GM23248 (cell line): ENCODE measurements at regions not wholly inside any gene's neighbourhood (a gene's known extent, or its start where the extent isn't known, plus 50 kb on each side); places are given as distances from the start of the nearest gene placed in this dataset.
A peak's percentile ranks its signal among the peaks of the same experiment; 100 is the strongest.

ENCODE experiments used
- DNase-seq: peaks from one replicate; pipeline ENCODE4 v3.0.0-alpha.2; 2015
- H2AFZ ChIP-seq: fragments of 200-600 bp; sonication (generic); 2 replicates; pipeline ENCODE4 v1.6.1; 2016; ENCODE audit warnings: antibody characterized with exemption
- H3F3A ChIP-seq: fragments of 200-600 bp; sonication (generic); 2 replicates; pipeline ENCODE4 v1.6.1; 2016; ENCODE audit warnings: mild to moderate bottlenecking, antibody characterized with exemption, mixed run types; ENCODE audit not compliant: insufficient read depth
- H3K27ac ChIP-seq: fragments of 200-600 bp; sonication (generic); 2 replicates; pipeline ENCODE4 v1.5.1; 2016; ENCODE audit warnings: mild to moderate bottlenecking
- H3K27me3 ChIP-seq: fragments of 200-600 bp; sonication (generic); replicated peaks from 2 replicates; pipeline ENCODE4 v1.6.1; 2016; ENCODE audit warnings: mild to moderate bottlenecking; ENCODE audit not compliant: insufficient read depth
- H3K36me3 ChIP-seq: fragments of 200-600 bp; sonication (generic); 2 replicates; pipeline ENCODE4 v1.6.1; 2016; ENCODE audit warnings: low read depth, mild to moderate bottlenecking
- H3K4me1 ChIP-seq: fragments of 200-600 bp; sonication (generic); 2 replicates; pipeline ENCODE4 v1.6.1; 2016; ENCODE audit warnings: mild to moderate bottlenecking; ENCODE audit not compliant: insufficient read depth
- H3K4me2 ChIP-seq: fragments of 200-600 bp; sonication (generic); one replicate; pipeline ENCODE4 v1.6.1; 2016; ENCODE audit warnings: mild to moderate bottlenecking; ENCODE audit not compliant: unreplicated experiment
- H3K4me3 ChIP-seq: fragments of 200-600 bp; sonication (generic); 2 replicates; pipeline ENCODE4 v1.5.1; 2016; ENCODE audit warnings: mild to moderate bottlenecking
- H3K79me2 ChIP-seq: fragments of 200-600 bp; sonication (generic); 2 replicates; pipeline ENCODE4 v1.6.1; 2016; ENCODE audit warnings: mild to moderate bottlenecking; ENCODE audit not compliant: insufficient read depth
- H3K9ac ChIP-seq: fragments of 200-600 bp; sonication (generic); 2 replicates; pipeline ENCODE4 v1.6.1; 2016; ENCODE audit warnings: mild to moderate bottlenecking
- H3K9me2 ChIP-seq: fragments of 200-600 bp; sonication (generic); 2 replicates; pipeline ENCODE4 v1.6.1; 2016; ENCODE audit warnings: mixed run types, mild to moderate bottlenecking, moderate library complexity; ENCODE audit not compliant: insufficient read depth
- H3K9me3 ChIP-seq: fragments of 200-600 bp; sonication (generic); one replicate; pipeline ENCODE4 v1.6.1; 2017; ENCODE audit warnings: low read depth
- H4K20me1 ChIP-seq: fragments of 200-600 bp; sonication (generic); 2 replicates; pipeline ENCODE4 v1.6.0; 2016; ENCODE audit not compliant: insufficient read depth
- EZH2 ChIP-seq: fragments of 200-600 bp; sonication (generic); IDR thresholded peaks from 2 replicates; pipeline ENCODE4 v1.6.1; 2018; ENCODE audit warnings: antibody characterized with exemption, mild to moderate bottlenecking; ENCODE audit not compliant: insufficient read depth, poor library complexity, severe bottlenecking
- EZH2phosphoT487 ChIP-seq: fragments of 200-600 bp; sonication (generic); IDR thresholded peaks from 2 replicates; pipeline ENCODE4 v1.6.1; 2018; ENCODE audit warnings: antibody characterized with exemption, moderate library complexity, mild to moderate bottlenecking, low read depth; ENCODE audit not compliant: insufficient read depth
- WGBS, 2 experiments: methylation state at CpG; one replicate each; pipeline ENCODE4 v1.1.6; 2015 to 2017; ENCODE audit warnings: low lambda C conversion rate in 2 of 2, low coverage in 1 of 2; ENCODE audit errors: missing lambda C conversion rate in 2 of 2; 5-methylcytosine and 5-hydroxymethylcytosine counted together
- in situ Hi-C: fragments of 300-500 bp; cut with MboI; formaldehyde crosslinking; loops from 2 replicates; pipeline ENCODE4 v1.15.0; 2020

GRCh38 chr4:187171706-187172339 is 448.2 kb upstream of the FAT1 start:
- in situ Hi-C loops: no loop called here
- 30 to 32% methylated on average over 12 of the region's 12 CpGs for WGBS, 2 experiments
- Histone ChIP-seq H3K4me2 (peak overlapping the region; percentile 70), H3F3A (peaks cover 11% of the 10 kb centered on the region; the same call in 1 of the 2 replicates), H3K27me3 (no peaks in the 10 kb centered on the region), H3K4me3 (peak overlapping the region; percentile 50), H3K9me2 (no peaks in the 10 kb centered on the region), H3K79me2 (no peaks in the 10 kb centered on the region), H2AFZ (peak overlapping the region; percentile 77), H3K36me3 (no peaks in the 10 kb centered on the region), H3K9ac (peak overlapping the region; percentile 70), H3K27ac (peak overlapping the region; percentile 83), H3K4me1 (peaks cover 13% of the 10 kb centered on the region), H3K9me3 (no peaks in the 10 kb centered on the region), H4K20me1 (no peaks in the 10 kb centered on the region)
- peak; percentile 76 for DNase-seq
- TF ChIP-seq EZH2phosphoT487 (no peak), EZH2 (no peak)

DNA sequence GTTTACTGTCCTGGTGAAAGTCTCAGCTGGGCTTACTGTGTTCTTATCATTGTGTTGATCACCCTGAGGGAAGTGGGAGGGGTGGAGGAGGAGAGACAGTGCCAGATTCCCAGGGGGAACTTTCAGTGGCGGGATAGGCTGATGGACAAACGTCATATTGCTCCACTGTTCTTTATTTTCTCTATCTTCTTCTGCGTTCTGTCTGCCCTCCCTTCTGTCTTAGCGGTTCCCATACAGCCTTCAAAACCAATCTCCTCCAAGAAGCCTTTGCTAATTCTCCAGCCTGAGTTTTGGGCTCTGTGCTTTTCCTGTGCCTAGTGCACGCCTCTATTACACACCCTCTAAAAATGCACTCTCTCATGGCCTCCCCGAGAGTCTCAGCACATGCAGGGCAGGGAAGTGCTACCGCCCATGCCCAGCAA is 448.7 kb upstream of the FAT1 start:
- H3K9me2 ChIP-seq: no peaks in the 10 kb centered on the region
- H3K9me3 ChIP-seq: no peaks in the 10 kb centered on the region
- peak overlapping the region; percentile 70 for H3K4me2 ChIP-seq
- peak overlapping the region; percentile 70 for H3K9ac ChIP-seq
- H3K27ac ChIP-seq: peak overlapping the region; percentile 83
- peak; percentile 92 for DNase-seq
- 2% methylated on average over 7 of the region's 7 CpGs for WGBS, 2 experiments
- H4K20me1 ChIP-seq: no peaks in the 10 kb centered on the region
- no peaks in the 10 kb centered on the region for H3K27me3 ChIP-seq
- H3K36me3 ChIP-seq: no peaks in the 10 kb centered on the region
- H3K4me1 ChIP-seq: peaks cover 13% of the 10 kb centered on the region
- peak overlapping the region; percentile 50 for H3K4me3 ChIP-seq
- H2AFZ ChIP-seq: peak overlapping the region; percentile 77
- TF ChIP-seq EZH2phosphoT487 (no peak), EZH2 (no peak)
- peaks cover 11% of the 10 kb centered on the region; the same call in 1 of the 2 replicates for H3F3A ChIP-seq
- H3K79me2 ChIP-seq: no peaks in the 10 kb centered on the region
- in situ Hi-C loops: no loop called here

GRCh38 chr4:187174749-187175148 is 451.1 kb upstream of the FAT1 start:
- no peak for TF ChIP-seq EZH2phosphoT487
- TF ChIP-seq EZH2: no peak
- Histone ChIP-seq H3K27ac (no peak overlapping the region), H3K4me1 (peaks cover 13% of the 10 kb centered on the region), H4K20me1 (no peaks in the 10 kb centered on the region), H3F3A (peaks cover 11% of the 10 kb centered on the region; the same call in 1 of the 2 replicates), H3K27me3 (peaks cover 5% of the 10 kb centered on the region; the same call in 1 of the 2 replicates), H3K9me3 (no peaks in the 10 kb centered on the region), H3K36me3 (no peaks in the 10 kb centered on the region), H3K9me2 (no peaks in the 10 kb centered on the region), H3K79me2 (no peaks in the 10 kb centered on the region), H2AFZ (no peak overlapping the region), H3K4me3 (no peak overlapping the region), H3K9ac (no peak overlapping the region), H3K4me2 (no peak overlapping the region)
- 65 to 68% methylated on average over 8 of the region's 8 CpGs for WGBS, 2 experiments
- no peak for DNase-seq
- in situ Hi-C loops: no loop called here

DNA sequence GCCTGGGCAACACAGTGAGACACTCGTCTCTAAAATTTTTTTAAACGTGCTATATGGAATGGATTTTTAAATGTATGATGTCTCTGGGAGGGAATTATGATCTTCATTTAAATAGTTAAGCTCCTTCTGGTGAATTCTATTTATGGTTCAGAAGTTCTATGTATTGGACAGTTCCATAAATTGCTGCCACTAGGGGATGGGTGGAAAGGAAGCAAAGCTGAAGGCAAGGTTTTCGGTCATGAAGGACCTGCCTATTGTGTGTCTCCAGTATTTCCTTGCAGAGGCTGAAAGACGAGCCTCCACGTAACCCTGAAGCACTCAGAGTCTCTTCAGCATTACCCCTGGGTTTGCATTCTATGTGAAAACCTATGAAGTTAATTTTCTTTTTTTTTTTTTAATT is 451.5 kb upstream of the FAT1 start:
- Histone ChIP-seq H3K27ac (no peak overlapping the region), H3K9me3 (no peaks in the 10 kb centered on the region), H3K79me2 (no peaks in the 10 kb centered on the region), H3K27me3 (peaks cover 5% of the 10 kb centered on the region; the same call in 1 of the 2 replicates), H2AFZ (no peak overlapping the region), H3F3A (peaks cover 11% of the 10 kb centered on the region; the same call in 1 of the 2 replicates), H4K20me1 (no peaks in the 10 kb centered on the region), H3K36me3 (no peaks in the 10 kb centered on the region), H3K4me3 (no peak overlapping the region), H3K9me2 (no peaks in the 10 kb centered on the region), H3K9ac (no peak overlapping the region), H3K4me2 (no peak overlapping the region), H3K4me1 (peaks cover 13% of the 10 kb centered on the region)
- in situ Hi-C loops: no loop called here
- TF ChIP-seq EZH2 (no peak), EZH2phosphoT487 (no peak)
- peak; percentile 5 for DNase-seq
- 54 to 59% methylated on average over 5 of the region's 5 CpGs for WGBS, 2 experiments
